Parathyroid adenoma (tissue), 2 donors: ENCODE measurements at regions not wholly inside any gene's neighbourhood (a gene's known extent, or its start where the extent isn't known, plus 50 kb on each side); places are given as distances from the start of the nearest gene placed in this dataset.

Source experiments
- H2AFZ ChIP-seq: fragments of 300-600 bp; sonication (generic); one replicate; pipeline ENCODE4 v1.7.0; 2017; ENCODE audit warnings: antibody characterized with exemption, mild to moderate bottlenecking
- H3K27ac ChIP-seq: fragments of 300-600 bp; sonication (generic); one replicate; pipeline ENCODE4 v1.7.0; 2017
- H3K27me3 ChIP-seq: fragments of 300-600 bp; sonication (generic); one replicate; pipeline ENCODE4 v1.7.0; 2017; ENCODE audit warnings: low read length; ENCODE audit not compliant: control insufficient read depth, insufficient read depth
- H3K36me3 ChIP-seq: fragments of 300-600 bp; sonication (generic); one replicate; pipeline ENCODE4 v1.7.0; 2017; ENCODE audit warnings: low read length; ENCODE audit not compliant: control insufficient read depth, insufficient read depth
- H3K4me1 ChIP-seq: fragments of 300-600 bp; sonication (generic); one replicate; pipeline ENCODE4 v1.7.0; 2017; ENCODE audit warnings: control low read depth
- H3K4me2 ChIP-seq: fragments of 300-600 bp; sonication (generic); one replicate; pipeline ENCODE4 v1.7.0; 2017; ENCODE audit warnings: low read length
- H3K4me3 ChIP-seq: fragments of 300-600 bp; sonication (generic); one replicate; pipeline ENCODE4 v1.7.0; 2017; ENCODE audit warnings: low read depth, low read length
- H3K79me2 ChIP-seq: fragments of 300-600 bp; sonication (generic); one replicate; pipeline ENCODE4 v1.7.0; 2017; ENCODE audit warnings: control low read depth
- H3K9ac ChIP-seq: fragments of 300-600 bp; sonication (generic); one replicate; pipeline ENCODE4 v1.7.0; 2017; ENCODE audit warnings: mild to moderate bottlenecking
- H3K9me3 ChIP-seq: fragments of 300-600 bp; sonication (generic); one replicate; pipeline ENCODE4 v1.7.0; 2017; ENCODE audit warnings: low read length; ENCODE audit not compliant: control insufficient read depth
- CTCF ChIP-seq: fragments of 300-600 bp; sonication (generic); IDR thresholded peaks from one replicate; pipeline ENCODE4 v1.7.0; 2017; ENCODE audit warnings: antibody characterized with exemption, mild to moderate bottlenecking
- donor health status: primary hyperparathyroidism.

- TF ChIP-seq CTCF, result no peak
- H3K79me2 ChIP-seq, result no peaks in the 10 kb centered on the region
- no peaks in the 10 kb centered on the region for H3K9me3 ChIP-seq
- H3K36me3 ChIP-seq, result no peaks in the 10 kb centered on the region
- H3K27ac ChIP-seq, result no peak overlapping the region
- no peaks in the 10 kb centered on the region for H3K4me1 ChIP-seq
- H3K4me2 ChIP-seq, result no peak overlapping the region
- H3K27me3 ChIP-seq, result no peaks in the 10 kb centered on the region
- H3K4me3 ChIP-seq, result no peak overlapping the region
- no peak overlapping the region for H2AFZ ChIP-seq
- no peak overlapping the region for H3K9ac ChIP-seq
These were observed 620.2 kb downstream of the QKI start for GRCh38 chr6:164034602-164035140.

- Histone ChIP-seq H3K9ac (no peak overlapping the region), H3K4me1 (no peaks in the 10 kb centered on the region), H3K36me3 (no peaks in the 10 kb centered on the region), H3K79me2 (no peaks in the 10 kb centered on the region), H3K27me3 (no peaks in the 10 kb centered on the region), H3K27ac (no peak overlapping the region), H2AFZ (no peak overlapping the region), H3K4me2 (no peak overlapping the region), H3K9me3 (no peaks in the 10 kb centered on the region), H3K4me3 (no peak overlapping the region)
- TF ChIP-seq CTCF, result no peak
These were observed 610.7 kb downstream of the QKI start for GRCh38 chr6:164025180-164025579.

GRCh38 chr6:164023535-164023934 is 609.0 kb downstream of the QKI start:
- H3K4me2 ChIP-seq, result no peak overlapping the region
- no peak overlapping the region for H3K9ac ChIP-seq
- no peak overlapping the region for H2AFZ ChIP-seq
- H3K9me3 ChIP-seq, result no peaks in the 10 kb centered on the region
- H3K27ac ChIP-seq, result no peak overlapping the region
- no peaks in the 10 kb centered on the region for H3K4me1 ChIP-seq
- H3K4me3 ChIP-seq, result no peak overlapping the region
- no peak for TF ChIP-seq CTCF
- H3K36me3 ChIP-seq, result no peaks in the 10 kb centered on the region
- H3K27me3 ChIP-seq, result no peaks in the 10 kb centered on the region
- no peaks in the 10 kb centered on the region for H3K79me2 ChIP-seq

- Histone ChIP-seq H3K4me2 (no peak overlapping the region), H3K9me3 (no peaks in the 10 kb centered on the region), H3K36me3 (no peaks in the 10 kb centered on the region), H3K9ac (no peak overlapping the region), H2AFZ (no peak overlapping the region), H3K79me2 (no peaks in the 10 kb centered on the region), H3K4me1 (peaks cover 6% of the 10 kb centered on the region), H3K27me3 (no peaks in the 10 kb centered on the region), H3K4me3 (no peak overlapping the region), H3K27ac (no peak overlapping the region)
- no peak for TF ChIP-seq CTCF
These were observed 608.1 kb downstream of the QKI start for GRCh38 chr6:164022632-164023031.

GRCh38 chr6:164021589-164022250 is 607.2 kb downstream of the QKI start:
- H3K27me3 ChIP-seq, result no peaks in the 10 kb centered on the region
- no peak overlapping the region for H3K27ac ChIP-seq
- no peak overlapping the region for H3K4me2 ChIP-seq
- H3K4me3 ChIP-seq, result no peak overlapping the region
- peaks cover 12% of the 10 kb centered on the region for H3K4me1 ChIP-seq
- no peak overlapping the region for H2AFZ ChIP-seq
- no peak for TF ChIP-seq CTCF
- no peaks in the 10 kb centered on the region for H3K9me3 ChIP-seq
- no peaks in the 10 kb centered on the region for H3K79me2 ChIP-seq
- no peaks in the 10 kb centered on the region for H3K36me3 ChIP-seq
- H3K9ac ChIP-seq, result no peak overlapping the region
